Glomerular endothelial cell (primary cell): ENCODE measurements at regions not wholly inside any gene's neighbourhood (a gene's known extent, or its start where the extent isn't known, plus 50 kb on each side); places are given as distances from the start of the nearest gene placed in this dataset.

ENCODE experiments used
- DNase-seq: peaks from one replicate; pipeline ENCODE4 v3.0.0-alpha.2; 2011; ENCODE audit warnings: low read depth, low spot score; ENCODE audit errors: extremely low read depth

DNA sequence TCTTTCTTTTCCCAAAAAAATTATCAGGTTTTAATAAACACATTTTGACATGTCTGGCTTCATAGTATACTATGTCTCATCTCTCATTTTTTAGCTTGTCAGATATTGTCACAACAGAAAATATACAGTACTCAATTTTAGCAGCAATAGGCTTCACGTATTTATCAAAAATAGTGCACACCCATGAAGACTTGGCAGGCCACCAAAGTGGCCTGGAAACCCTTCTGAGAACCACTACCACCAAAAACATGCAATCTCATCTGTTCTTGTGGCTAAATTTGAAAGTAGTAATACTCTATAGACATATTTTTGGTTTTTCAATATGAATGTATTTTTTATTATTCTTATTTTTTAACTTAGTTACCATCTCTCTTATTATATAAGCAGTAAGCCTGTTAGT, 1094.5 kb upstream of the LRRN3 start:
- DNase-seq: no peak

DNA sequence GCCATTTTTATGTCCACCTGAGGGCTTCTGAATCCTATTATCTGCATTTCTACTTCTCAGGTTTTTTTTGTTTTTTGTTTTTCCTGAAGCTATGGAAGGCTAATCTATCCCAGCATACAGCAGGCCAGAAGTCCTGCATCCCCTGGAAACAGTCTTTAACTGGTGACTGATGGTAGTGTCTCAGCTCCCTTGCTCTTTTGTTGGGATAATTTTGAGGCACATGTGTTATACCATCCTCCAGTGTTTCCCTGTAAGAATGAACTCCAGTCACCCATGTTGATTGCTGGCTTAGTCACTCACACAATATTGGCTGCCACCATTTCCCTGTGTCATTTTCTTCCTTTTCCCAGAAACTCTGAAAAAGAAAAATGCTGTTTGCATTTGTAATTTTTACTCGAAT, 1094.0 kb upstream of the LRRN3 start:
- DNase-seq: no peak

DNA sequence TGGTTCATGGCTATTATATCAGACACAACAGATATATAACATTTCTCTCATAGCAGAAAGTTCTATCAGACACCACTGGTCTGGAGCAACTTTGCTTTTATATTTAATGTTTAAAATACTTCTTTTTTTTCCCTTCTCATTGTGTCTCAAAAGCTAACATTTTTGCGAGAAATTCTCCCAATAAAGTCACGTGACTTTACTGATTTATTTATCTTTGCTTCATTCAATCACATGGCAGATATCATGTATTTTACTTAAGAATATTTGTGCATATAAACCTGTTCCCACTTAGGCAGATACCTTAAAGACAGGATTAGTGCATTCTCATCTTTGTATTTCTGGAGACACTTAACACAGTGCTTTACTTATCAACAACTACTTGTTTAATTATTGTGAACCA, 1093.1 kb upstream of the LRRN3 start:
- DNase-seq: no peak

DNA sequence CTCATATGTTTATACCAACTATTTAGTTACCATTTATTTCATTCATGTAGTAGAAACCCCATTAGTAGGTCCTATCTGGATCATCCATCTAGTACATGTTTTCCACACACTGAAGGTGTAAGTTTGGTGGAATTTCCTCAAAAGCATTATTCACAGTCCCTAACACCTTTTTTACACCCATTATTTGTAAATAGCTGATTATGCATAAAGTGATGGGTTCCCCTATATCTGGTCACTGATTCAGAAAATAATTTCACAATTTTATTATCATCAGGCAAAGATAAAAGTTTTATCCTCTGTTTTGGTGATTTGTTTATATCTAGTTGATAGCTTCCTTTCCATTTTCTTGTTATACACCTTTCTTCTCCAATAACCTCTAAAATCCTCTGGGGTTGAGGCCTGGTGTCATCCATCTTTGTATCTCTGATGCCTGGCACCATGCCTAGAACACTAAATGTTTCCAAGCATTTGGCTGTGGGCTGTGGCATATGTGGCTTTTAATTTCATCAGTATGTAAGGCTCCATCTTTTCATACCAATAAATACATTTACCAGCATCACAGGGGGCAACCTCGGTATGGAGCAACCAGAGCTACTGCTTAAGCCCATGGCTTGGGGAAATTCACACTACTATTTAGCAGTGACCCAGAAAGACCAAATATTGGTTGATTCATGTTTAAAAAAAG, 1089.5 kb upstream of the LRRN3 start:
- no peak for DNase-seq

DNA sequence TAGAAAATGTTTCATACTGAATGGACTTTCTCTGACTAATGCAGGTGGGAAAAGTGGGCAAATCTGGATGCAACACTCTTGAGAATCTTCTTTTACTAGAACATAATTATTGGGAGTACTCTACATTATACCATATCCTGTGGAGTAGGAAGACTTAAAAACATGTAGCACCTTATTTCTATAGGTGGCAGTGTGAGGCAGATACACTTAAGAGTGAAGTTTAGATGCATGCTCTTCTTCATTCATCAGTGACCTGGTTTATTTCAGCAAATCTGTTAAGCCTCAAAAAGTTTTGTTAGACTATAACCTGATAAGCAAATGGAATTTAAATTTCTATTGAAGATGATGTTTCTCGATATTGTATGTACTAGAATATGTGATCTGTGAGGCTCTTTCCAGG, 1087.1 kb upstream of the LRRN3 start:
- DNase-seq: no peak

DNA sequence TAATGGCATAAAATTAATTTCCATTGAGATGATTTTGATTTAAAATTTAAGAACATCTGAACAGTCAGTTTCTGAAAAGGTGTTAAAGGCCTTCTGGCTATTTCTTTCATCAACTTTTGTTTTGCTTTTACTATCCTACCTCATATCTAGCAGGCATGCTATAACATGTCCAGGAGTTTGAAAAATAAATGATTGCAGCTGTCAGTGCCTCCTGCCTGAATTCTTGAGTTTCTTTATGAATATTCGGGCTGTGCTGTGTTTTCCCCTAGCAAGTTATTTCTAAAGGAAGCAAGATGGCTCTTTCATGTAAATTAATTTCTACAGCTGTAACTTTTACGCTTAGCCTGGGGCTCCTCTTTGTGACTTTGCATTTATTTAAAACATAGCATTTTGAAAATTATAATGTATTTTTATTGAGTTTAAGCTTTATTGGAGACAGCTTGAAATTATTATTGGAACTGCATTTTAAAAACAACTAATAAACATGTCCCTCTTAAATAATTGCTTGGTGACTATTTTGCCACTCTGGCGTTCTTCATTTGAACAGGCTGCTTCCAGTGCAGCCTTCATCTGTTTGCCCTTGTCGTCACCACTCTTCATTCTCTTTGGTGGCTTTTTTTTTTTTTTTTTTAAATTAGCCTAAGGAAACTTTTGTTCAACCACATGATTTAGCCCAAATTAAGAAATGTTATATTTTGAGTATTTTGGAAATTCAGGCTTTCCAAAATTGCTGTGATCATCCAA, 1083.4 kb upstream of the LRRN3 start:
- DNase-seq: no peak

DNA sequence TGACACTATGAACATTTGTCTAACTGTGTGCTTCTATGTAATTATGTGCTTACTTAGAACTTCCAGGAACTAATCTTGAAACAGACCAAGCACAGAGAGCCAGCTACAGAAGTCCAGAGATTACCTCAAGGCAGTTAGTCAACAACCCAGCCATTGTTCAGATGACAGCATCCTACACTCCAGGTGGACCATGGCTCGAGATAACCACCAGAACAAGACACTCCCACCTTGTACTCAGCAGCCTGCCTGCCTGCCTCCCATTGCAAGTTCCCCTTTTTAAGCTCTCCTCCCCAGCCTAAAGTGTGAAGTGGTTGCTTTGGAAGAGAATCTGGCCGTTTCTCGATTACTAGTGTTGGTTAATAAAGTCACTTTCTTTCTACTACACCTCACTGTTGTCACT, 1080.6 kb upstream of the LRRN3 start:
- DNase-seq: no peak

DNA sequence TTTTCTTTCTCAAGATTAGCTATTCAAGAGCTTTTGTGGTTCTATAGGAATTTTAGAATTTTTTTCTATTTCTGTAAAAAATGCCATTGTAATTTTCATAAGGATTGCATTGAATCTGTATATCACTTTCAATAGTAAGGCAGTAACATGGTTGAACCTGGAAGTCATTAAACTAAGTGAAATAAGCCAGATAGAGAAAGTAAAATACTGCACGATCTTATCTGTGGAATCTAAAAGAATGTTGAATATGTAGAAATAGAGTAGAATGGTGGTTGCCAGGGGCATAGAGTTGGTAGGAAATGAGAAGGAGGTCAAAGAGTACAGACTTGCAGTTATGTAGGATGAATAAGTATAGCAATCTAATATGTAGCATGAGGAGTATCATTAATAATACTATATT, 1073.5 kb upstream of the LRRN3 start:
- DNase-seq: no peak

DNA sequence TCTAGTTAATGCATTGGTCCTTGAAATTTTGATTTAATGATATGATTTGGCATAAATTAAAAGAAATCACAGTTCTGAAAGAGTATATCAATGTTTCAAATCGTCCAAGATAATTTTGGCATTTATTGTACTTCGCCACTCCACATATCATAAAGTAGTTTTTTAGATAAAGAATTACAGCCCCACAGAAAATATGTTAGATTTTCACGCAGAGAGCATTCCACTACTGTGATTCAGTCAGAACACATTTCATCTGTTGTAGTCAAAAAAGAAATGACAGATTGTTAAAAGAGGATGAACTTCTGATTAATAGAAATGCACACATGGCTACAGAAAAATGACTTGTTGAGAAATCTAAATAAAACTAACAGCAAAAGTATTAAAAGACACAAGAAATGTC, 1063.5 kb upstream of the LRRN3 start:
- no peak for DNase-seq

DNA sequence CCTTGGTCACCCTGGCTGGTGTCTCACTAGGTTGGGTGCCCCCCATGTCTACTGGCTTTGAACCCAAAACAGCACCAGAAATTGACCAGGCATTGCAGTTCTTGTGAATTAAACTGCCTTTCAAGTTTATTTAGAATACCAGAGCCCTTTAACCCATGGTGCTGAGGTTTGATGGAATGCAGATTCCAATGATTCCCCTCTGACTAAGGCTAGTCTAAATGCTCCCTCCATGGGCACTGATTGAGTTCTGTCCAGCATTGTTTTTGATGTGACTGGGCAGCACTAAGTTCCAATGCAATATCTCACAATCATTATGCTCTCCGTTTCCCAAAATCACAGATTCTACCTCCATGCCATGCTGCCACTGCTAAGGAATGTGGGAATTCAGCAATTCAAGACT, 1047.4 kb upstream of the LRRN3 start:
- no peak for DNase-seq

DNA sequence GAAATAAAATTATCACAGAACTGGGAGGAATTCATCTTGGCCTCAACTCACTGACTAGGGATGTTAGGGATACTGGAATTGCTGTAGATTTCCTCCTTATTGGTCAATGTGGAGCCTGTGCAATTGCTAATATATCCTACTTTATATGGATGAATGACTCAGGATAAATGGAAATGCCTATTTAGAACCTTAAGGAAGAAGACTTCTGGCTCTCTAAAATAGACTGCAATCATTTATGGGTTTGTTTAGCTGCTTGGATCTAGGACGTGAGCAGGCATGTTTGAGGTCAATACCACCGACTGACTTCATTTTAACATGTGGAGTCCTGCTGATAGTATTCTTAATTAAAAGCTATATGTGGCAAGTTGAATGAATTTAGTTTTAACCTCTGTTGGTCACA, 1040.1 kb upstream of the LRRN3 start:
- DNase-seq: no peak

DNA sequence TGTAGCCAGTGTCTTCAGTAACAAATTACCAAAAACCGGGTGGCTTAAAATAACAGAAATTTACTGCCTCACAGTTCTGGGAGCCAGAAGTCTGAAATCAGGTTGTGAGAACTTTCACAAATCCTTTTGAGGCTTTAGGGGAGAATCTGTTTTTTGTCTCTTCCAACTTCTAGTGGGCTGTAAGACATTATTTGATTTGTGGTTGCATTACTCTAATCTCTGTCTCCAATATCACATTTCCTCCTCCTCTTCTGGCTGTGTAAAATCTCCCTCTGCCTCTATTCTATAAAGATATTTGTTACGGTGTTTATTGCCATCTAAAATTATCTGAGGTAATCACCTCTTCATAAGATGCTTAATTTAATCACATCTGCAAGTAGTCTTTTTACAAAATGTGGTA, 1039.6 kb upstream of the LRRN3 start:
- no peak for DNase-seq

DNA sequence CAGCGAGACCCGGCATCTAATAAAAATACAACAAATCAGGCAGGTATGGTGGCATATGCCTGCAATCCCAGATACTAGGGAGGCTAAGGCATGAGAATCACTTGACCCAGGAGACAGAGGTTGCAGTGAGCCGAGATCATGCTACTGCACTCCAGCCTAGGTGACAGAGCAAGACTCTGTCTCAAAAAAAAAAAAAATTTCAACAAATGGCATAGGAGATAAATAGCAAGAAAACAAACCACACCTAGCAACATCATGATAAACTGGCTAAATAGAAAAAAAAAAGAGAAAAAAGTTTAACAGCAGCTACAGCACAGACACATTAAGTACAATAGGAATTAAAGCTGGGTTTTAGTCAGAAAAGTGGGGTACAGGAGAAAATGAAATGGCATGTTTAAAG, 1034.6 kb upstream of the LRRN3 start:
- DNase-seq: no peak

DNA sequence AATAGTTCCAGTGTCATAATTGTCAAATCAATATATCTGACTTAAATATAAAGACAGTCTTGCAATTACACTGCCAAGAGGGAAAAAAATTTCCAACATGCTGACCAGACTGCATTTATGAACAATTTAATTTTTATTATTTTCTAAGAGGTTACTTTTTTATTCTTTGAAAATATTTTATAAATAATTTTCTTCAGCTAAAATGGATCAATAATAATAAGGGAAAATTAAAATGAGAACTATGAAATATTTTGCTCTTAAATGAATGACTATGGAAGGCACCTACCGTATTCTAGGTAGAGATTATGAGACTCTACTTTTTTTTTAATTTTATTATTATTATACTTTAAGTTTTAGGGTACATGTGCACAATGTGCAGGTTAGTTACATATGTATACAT, 1032.5 kb upstream of the LRRN3 start:
- DNase-seq: no peak

DNA sequence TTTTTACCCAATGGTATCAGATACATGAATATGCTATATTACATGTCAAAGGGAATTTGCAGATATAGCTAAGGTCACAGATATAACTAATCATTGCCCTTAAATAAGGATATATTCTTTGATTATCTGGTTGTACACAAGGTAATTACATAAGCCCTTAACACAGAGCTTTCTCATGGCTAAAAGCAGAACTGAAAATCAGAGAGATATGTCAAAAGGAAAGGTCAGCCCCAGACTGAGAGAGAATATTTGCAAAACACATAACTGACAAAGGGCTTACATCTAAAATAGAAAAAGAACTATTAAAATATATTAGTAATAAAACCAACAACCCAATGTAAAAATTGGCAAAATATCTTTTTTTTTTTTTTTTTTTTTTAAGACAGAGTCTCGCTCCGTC, 1029.5 kb upstream of the LRRN3 start:
- DNase-seq: no peak

DNA sequence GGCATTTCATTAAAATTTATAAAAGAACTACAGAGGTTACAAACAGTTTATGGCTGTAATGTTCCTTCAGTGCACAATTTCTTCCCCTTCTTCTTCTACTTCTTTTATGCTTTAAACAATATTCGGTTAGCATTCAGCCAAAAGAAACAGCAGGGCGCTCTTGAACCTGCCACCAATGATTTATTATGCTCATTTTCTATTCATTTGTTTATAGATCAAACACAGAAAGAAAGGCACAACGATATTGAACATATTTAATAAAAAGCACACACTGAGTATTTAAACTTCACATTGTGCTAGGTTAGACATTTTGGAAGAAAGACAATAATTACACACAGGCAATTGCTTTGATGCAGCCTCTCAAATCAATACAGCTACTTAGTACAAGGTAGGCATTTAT, 1025.8 kb upstream of the LRRN3 start:
- DNase-seq: no peak

DNA sequence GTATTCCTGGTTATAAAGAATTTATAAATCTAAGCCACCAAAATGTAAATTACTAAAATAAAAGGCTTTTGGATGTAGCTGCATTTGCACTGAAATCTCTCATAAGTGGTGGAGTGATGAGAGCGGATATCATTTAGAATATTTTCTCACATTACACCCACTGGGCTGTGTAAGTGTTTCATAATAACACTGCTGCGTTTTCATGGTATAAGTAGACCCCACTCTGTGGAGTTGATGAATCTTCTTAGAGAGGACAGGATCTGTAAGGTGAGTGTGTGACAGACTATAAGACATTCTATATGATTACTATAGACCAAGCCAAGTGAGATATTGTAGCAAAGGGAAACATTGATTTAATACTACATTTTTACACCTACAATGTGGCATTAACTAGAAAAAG, 1024.1 kb upstream of the LRRN3 start:
- no peak for DNase-seq

DNA sequence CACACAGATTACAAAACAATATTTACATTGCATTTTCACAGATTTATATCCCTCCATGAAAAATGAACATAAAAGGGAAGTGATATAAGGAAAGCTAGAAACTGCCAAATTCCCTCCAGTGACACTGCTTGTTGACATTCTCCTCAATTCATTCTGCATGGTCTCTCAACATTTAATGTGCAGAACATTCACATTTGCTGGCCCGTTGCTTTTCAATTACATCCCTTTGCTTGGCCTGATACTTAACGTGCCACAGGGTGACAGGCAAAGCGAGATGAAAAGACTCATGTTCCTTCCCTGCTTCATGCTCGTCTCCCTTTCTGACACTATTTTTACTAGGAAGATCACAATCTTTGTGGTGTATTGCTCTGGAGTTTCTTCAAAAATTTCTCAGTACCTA, 1019.7 kb upstream of the LRRN3 start:
- no peak for DNase-seq

DNA sequence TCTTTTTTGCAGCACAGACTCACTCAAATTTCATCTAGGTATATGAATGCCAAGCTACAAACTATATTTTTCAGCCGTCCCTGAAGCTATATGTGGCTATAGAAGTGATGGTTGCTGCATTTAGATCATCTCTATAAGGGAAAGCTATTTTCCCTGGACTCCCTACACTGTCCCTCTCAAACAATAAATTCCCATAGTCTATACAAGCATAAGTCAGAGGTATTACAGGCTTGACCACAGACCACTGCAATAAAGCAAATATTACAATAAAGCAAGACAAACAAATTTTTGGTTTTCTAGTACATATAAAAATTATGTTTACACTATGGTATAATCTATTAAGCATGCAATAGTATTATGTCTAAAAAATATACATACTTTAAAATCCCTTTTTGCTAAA, 1015.5 kb upstream of the LRRN3 start:
- DNase-seq: no peak

DNA sequence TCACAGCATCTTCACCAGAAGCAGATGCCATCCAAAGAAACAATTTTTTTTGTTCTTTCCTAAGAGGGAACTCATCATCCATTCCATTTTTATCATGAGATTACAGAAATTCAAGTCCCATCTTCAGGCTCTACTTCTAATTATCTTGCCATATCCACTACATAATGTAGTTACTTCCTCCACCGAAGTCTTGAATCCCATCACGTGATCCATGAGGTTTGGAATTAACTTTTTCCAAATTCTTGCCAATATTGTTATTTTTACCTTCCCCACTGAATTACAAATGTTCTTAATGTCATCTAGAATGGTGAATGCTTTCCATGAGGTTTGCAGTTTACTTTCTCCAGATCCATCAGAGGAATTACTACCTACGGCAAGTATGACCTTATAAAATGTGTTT, 1014.7 kb upstream of the LRRN3 start:
- DNase-seq: no peak

DNA sequence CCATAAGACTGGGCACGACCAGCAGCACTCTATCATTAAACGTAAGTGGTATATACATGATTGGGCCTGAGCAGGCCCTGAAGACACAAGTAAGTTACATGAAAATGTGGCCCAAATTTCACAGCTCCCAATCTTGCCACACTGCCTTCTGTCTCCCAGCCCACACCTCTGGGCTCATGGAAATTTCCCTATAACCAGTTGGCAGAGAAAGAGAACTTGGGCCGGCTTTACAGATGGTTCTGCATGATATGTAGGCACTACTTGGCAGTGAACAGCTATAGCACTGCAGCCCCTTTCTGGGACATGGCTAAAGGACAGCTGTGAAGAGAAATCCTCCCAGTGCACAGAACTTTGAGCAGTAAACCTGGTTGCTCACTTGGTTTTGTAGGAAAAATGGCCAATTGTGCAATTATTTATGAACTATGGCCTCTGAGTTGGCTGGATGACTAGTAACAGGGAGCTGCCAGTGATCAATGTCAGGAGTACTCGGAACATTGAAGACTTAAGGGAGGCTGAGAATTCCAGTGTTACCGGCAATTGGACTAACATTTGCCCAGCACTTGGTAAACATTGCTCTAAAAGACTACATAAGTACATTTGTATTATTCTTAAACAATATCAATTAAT, 1006.6 kb upstream of the LRRN3 start:
- no peak for DNase-seq

DNA sequence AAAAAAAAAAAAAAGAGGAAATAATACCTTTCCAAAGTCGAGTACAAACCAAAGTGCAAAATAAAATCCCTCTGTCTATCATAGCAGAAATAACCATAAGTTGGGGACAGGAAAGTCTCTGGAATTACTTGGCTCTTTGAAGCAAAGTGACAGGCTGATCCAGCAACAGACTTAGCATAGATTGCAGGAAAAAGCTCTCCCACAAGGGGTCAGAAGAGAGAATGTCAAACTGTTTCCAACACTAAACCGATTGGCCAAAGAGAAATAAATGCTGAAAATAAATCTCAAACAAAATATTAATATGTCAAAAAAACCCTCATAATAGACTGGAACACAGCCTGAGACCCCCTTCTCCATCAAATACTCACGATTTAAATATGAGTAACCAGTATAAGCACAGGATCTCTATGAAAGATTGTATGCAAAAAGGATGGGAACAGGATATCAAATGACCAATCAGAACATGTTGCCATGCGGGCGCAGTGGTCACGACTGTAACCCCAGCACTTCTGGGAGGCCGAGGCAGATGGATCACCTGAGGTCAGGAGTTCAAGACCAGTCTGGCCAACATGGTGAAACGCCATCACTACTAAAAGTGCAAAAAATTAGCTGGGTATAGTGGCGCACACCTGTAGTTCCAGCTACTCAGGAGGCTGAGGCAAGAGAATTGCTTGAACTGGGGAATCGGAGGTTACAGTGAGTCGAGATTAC, 1000.7 kb upstream of the LRRN3 start:
- DNase-seq: peak; percentile 4
